ENCODE measurements at regions not wholly inside any gene's neighbourhood (a gene's known extent, or its start where the extent isn't known, plus 50 kb on each side); places are given as distances from the start of the nearest gene placed in this dataset.

DNA sequence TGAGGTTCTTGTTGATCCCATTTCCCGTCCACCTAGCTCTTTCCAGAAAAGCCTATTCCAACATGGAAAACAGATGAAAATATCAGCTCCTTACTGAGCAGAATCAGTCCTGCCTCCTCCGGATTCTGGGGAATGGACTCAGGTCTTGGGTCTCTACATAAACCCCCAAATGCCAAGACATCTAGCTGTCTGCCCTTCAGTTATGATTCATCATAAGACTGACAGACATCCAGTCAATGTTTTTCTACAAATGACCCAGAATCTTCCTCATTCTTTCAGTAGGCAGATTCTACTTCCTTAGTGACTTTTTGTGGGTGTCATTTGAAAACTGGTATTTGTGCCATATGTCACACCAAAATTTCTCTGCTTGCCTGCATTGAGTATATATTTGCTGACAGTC lies 103.0 kb upstream of the TGFBR2 start:
- Mint-ChIP-seq H3K27ac (ENCODE audit: unreplicated experiment) (no peak overlapping the region), H3K36me3 (ENCODE audit: low read depth) (no peaks in the 10 kb centered on the region), H3K4me3 (ENCODE audit: unreplicated experiment) (no peak overlapping the region), H3K9me3 (ENCODE audit: low read depth) (no peaks in the 10 kb centered on the region), H3K27me3 (ENCODE audit: low read depth) (no peaks in the 10 kb centered on the region), H3K4me1 (ENCODE audit: low read depth) (peaks cover 23% of the 10 kb centered on the region)
- no peak for DNase-seq (ENCODE audit: low spot score)
- TF ChIP-seq, protein P1, sequence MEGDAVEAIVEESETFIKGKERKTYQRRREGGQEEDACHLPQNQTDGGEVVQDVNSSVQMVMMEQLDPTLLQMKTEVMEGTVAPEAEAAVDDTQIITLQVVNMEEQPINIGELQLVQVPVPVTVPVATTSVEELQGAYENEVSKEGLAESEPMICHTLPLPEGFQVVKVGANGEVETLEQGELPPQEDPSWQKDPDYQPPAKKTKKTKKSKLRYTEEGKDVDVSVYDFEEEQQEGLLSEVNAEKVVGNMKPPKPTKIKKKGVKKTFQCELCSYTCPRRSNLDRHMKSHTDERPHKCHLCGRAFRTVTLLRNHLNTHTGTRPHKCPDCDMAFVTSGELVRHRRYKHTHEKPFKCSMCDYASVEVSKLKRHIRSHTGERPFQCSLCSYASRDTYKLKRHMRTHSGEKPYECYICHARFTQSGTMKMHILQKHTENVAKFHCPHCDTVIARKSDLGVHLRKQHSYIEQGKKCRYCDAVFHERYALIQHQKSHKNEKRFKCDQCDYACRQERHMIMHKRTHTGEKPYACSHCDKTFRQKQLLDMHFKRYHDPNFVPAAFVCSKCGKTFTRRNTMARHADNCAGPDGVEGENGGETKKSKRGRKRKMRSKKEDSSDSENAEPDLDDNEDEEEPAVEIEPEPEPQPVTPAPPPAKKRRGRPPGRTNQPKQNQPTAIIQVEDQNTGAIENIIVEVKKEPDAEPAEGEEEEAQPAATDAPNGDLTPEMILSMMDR (IDR thresholded peaks at IDR 0.05), result no peak

DNA sequence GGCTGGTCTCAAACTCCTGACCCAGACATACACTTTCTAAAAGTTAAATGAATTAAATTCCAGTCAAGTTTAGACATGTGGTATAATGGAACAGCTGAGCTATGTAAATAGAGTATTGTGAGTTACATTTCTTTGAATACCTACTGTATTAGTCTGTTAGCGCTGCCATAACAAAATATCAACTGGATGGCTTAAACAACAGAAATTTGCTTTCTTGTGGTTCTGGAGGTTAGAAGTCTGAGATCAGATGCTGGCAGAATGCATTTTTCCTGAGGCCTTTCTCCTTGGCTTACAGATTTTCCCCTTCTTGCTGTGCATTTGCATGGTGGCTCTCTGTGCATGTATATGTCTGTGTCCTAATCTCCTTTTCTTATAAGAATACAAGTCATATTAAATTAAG lies 101.5 kb upstream of the TGFBR2 start:
- Mint-ChIP-seq H3K4me1 (ENCODE audit: low read depth) (peaks cover 21% of the 10 kb centered on the region), H3K27me3 (ENCODE audit: low read depth) (no peaks in the 10 kb centered on the region), H3K4me3 (ENCODE audit: unreplicated experiment) (no peak overlapping the region), H3K27ac (ENCODE audit: unreplicated experiment) (no peak overlapping the region), H3K9me3 (ENCODE audit: low read depth) (no peaks in the 10 kb centered on the region), H3K36me3 (ENCODE audit: low read depth) (no peaks in the 10 kb centered on the region)
- DNase-seq (ENCODE audit: low spot score), result no peak
- TF ChIP-seq, protein P1 (IDR thresholded peaks at IDR 0.05), result no peak

DNA sequence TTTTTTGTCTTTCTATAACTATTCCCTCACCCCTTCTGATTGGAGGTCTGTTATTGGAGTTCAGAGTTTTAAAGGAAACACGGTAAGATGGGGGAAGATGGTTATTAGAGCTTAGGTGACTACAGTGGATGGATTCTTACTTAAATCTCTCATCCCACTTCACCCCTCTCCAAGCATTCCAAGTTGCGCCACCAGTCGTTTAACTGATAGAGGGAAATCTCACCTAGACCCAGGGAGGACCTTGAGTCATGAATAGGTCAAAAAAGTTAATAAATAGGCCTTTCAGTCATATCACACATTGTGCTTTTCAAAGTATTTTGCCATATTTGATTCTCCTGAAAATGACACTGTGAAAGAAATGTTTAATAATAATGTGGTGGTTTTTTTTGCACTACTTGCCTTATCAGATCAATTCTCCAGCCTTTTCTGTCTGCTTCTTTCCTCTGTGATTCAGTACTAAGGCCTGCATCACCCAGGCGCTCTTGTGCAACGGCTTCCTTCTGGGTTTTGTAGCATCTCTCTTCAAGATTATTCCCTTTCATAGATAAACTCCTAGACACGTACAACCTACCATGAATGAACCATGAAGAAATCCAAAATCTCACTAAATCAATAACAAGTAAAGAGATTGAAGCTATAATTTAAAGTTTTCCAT lies 100.4 kb upstream of the TGFBR2 start:
- Mint-ChIP-seq H3K9me3 (ENCODE audit: low read depth) (no peaks in the 10 kb centered on the region), H3K4me3 (ENCODE audit: unreplicated experiment) (no peak overlapping the region), H3K4me1 (ENCODE audit: low read depth) (peaks cover 27% of the 10 kb centered on the region), H3K27ac (ENCODE audit: unreplicated experiment) (no peak overlapping the region), H3K27me3 (ENCODE audit: low read depth) (no peaks in the 10 kb centered on the region), H3K36me3 (ENCODE audit: low read depth) (no peaks in the 10 kb centered on the region)
- DNase-seq (ENCODE audit: low spot score), result no peak
- TF ChIP-seq, protein P1 (IDR thresholded peaks at IDR 0.05), result no peak

DNA sequence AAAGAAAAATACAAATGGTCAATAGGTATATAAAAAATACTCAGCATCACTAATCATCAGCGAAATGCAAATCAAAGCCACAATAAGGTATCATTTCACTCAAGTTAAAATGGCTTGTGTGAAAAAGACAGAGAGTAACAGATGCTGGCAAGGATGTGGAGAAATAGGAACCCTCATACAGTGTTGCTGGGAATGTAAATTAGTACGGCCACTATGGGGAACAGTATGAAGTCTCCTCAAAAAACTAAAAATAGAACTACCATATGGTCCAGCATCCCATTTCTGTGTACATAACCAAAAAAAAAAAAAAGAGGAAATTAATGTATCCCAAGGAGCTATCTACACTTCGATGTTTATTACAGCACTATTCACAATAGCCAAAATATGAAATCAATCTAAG lies 98.1 kb upstream of the TGFBR2 start:
- TF ChIP-seq, protein P1 (IDR thresholded peaks at IDR 0.05), result no peak
- H3K4me3 Mint-ChIP-seq (ENCODE audit: unreplicated experiment), result no peak overlapping the region
- DNase-seq (ENCODE audit: low spot score), result no peak
- H3K27me3 Mint-ChIP-seq (ENCODE audit: low read depth), result no peaks in the 10 kb centered on the region
- no peak overlapping the region for H3K27ac Mint-ChIP-seq (ENCODE audit: unreplicated experiment)
- peaks cover 39% of the 10 kb centered on the region for H3K4me1 Mint-ChIP-seq (ENCODE audit: low read depth)
- H3K36me3 Mint-ChIP-seq (ENCODE audit: low read depth), result no peaks in the 10 kb centered on the region
- no peaks in the 10 kb centered on the region for H3K9me3 Mint-ChIP-seq (ENCODE audit: low read depth)

DNA sequence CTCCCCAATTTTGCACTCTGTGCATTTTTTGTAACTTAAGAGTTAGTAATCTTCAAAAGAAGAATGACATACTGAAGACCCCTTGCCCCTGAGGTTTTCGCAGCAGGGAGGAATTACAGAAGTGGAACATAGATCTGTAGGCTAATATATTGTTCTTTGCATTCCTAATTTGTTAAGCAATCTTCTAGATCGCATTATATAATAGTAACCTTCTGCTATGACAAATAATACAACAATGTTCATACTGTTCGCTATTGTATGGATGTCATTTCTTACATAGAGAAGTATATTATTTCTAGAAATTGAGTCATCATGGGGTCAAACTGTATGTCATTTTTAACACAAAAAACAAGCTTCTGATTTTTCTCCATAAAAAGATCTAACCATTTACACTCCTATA lies 95.8 kb upstream of the TGFBR2 start:
- H3K27ac Mint-ChIP-seq (ENCODE audit: unreplicated experiment), result no peak overlapping the region
- H3K9me3 Mint-ChIP-seq (ENCODE audit: low read depth), result no peaks in the 10 kb centered on the region
- H3K36me3 Mint-ChIP-seq (ENCODE audit: low read depth), result no peaks in the 10 kb centered on the region
- H3K27me3 Mint-ChIP-seq (ENCODE audit: low read depth), result no peaks in the 10 kb centered on the region
- TF ChIP-seq, protein P1 (IDR thresholded peaks at IDR 0.05), result no peak
- peaks cover 37% of the 10 kb centered on the region for H3K4me1 Mint-ChIP-seq (ENCODE audit: low read depth)
- no peak for DNase-seq (ENCODE audit: low spot score)
- no peak overlapping the region for H3K4me3 Mint-ChIP-seq (ENCODE audit: unreplicated experiment)
